Vagina (tissue), 2 donors: ENCODE measurements at regions not wholly inside any gene's neighbourhood (a gene's known extent, or its start where the extent isn't known, plus 50 kb on each side); places are given as distances from the start of the nearest gene placed in this dataset.

Experiments used
- POLR2A ChIP-seq, 2 donors: fragments of 450-650 bp; IDR thresholded peaks; one replicate each; pipeline ENCODE4 v1.6.1; 2017; ENCODE audit warnings: antibody characterized with exemption in 2 of 2, mild to moderate bottlenecking in 2 of 2, moderate library complexity in 2 of 2
- POLR2AphosphoS5 ChIP-seq, 2 donors: sonication (generic); formaldehyde crosslinking; IDR thresholded peaks; one replicate each; pipeline ENCODE4 v1.9.0; 2017; ENCODE audit warnings: antibody characterized with exemption in 2 of 2, mild to moderate bottlenecking in 2 of 2, low read depth in 1 of 2; ENCODE audit not compliant: insufficient read depth in 1 of 2
- TF ChIP-seq, protein P1 (sequence below), 3 experiments: fragments of 450-650 bp in 2 of 3; fragments of 200-600 bp in 1 of 3; sonication (generic) in 1 of 3; IDR thresholded peaks; one replicate each; pipeline ENCODE4 v1.5.1; 2017 to 2019; ENCODE audit warnings: antibody characterized with exemption in 3 of 3, mild to moderate bottlenecking in 2 of 3, moderate library complexity in 2 of 3

- TF ChIP-seq POLR2AphosphoS5 (IDR thresholded peaks at IDR 0.05; ENCODE audit: insufficient read depth in 1 of 2, low read depth in 1 of 2): no peak
- TF ChIP-seq, protein P1, sequence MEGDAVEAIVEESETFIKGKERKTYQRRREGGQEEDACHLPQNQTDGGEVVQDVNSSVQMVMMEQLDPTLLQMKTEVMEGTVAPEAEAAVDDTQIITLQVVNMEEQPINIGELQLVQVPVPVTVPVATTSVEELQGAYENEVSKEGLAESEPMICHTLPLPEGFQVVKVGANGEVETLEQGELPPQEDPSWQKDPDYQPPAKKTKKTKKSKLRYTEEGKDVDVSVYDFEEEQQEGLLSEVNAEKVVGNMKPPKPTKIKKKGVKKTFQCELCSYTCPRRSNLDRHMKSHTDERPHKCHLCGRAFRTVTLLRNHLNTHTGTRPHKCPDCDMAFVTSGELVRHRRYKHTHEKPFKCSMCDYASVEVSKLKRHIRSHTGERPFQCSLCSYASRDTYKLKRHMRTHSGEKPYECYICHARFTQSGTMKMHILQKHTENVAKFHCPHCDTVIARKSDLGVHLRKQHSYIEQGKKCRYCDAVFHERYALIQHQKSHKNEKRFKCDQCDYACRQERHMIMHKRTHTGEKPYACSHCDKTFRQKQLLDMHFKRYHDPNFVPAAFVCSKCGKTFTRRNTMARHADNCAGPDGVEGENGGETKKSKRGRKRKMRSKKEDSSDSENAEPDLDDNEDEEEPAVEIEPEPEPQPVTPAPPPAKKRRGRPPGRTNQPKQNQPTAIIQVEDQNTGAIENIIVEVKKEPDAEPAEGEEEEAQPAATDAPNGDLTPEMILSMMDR (IDR thresholded peaks at IDR 0.05): no peak
- TF ChIP-seq POLR2A (IDR thresholded peaks at IDR 0.05): no peak
Measured at GRCh38 chr4:124939908-124940307, 227.4 kb upstream of the ANKRD50 start.
